ENCODE measurements at regions not wholly inside any gene's neighbourhood (a gene's known extent, or its start where the extent isn't known, plus 50 kb on each side); places are given as distances from the start of the nearest gene placed in this dataset.
A peak's percentile ranks its signal among the peaks of the same experiment; 100 is the strongest.

DNA sequence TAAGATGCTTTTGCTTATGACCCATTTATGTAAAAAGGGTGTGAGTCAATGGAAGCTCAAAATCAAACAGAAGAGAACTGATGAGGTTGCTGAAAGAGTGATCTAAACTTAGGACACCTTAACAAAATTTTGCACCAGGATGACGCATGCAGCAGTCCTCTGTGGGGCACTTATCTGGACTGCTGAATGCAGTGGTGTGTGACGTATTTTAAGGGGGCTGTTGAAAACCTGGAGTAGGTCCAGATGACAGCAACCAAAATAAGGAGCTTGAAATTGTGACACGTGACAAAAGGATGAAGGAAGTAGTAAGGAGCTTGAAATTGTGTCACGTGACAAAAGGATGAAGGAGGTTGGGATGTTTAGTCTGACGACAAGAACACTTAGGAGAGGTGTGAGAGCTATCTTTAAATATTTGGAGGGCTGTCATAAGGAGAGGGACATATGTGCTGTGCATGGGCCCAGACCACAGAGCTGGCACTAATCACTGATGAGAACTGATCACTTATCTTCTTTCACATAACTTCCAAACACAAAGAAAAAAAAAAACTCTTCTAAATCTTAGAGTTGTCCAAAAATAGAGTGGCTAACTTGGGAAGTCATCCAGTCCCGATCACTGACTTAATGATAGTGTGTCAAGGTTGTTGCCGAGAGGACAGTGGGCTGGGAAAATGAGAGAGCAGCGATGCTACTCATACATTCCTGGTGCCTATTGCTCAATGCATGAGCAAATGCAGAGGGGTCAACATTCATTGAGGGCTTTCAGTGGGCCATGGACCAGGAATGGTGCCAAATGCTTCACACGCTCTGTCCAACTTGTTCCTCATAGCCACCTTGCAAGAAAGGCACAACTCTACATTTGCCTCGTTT, 264.2 kb upstream of the ZFHX3 start:
- Histone ChIP-seq H3K4me1 (peaks cover 7% of the 10 kb centered on the region), H3K36me3 (no peaks in the 10 kb centered on the region), H3K4me3 (ENCODE audit: low read depth, low read length) (no peak overlapping the region), H3K27me3 (no peaks in the 10 kb centered on the region), H3K9me3 (no peaks in the 10 kb centered on the region)
- TF ChIP-seq, protein P1, sequence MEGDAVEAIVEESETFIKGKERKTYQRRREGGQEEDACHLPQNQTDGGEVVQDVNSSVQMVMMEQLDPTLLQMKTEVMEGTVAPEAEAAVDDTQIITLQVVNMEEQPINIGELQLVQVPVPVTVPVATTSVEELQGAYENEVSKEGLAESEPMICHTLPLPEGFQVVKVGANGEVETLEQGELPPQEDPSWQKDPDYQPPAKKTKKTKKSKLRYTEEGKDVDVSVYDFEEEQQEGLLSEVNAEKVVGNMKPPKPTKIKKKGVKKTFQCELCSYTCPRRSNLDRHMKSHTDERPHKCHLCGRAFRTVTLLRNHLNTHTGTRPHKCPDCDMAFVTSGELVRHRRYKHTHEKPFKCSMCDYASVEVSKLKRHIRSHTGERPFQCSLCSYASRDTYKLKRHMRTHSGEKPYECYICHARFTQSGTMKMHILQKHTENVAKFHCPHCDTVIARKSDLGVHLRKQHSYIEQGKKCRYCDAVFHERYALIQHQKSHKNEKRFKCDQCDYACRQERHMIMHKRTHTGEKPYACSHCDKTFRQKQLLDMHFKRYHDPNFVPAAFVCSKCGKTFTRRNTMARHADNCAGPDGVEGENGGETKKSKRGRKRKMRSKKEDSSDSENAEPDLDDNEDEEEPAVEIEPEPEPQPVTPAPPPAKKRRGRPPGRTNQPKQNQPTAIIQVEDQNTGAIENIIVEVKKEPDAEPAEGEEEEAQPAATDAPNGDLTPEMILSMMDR (IDR thresholded peaks at IDR 0.05; ENCODE audit: low read depth, low read length): no peak
- no peak for DNase-seq

DNA sequence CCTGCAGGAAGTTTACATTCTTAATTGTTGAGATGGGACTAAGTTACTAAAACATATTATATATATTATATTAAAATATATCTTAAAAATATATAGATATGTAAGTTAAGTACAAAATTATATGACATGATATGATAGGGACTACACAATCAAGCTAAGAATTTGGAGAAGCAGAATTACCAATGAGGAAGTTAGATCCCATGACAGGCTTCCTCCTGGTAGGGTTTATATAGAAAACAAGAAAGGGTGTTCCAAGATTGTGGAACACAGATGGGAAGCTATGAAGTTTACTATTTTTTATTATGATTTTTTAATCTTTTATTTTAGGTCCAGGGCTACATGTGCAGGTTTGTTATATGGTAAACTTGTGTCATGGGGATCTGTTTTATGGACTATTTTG, 260.8 kb upstream of the ZFHX3 start:
- Histone ChIP-seq H3K36me3 (no peaks in the 10 kb centered on the region), H3K9me3 (no peaks in the 10 kb centered on the region), H3K27me3 (no peaks in the 10 kb centered on the region), H3K4me1 (peaks cover 26% of the 10 kb centered on the region), H3K4me3 (ENCODE audit: low read depth, low read length) (no peak overlapping the region)
- TF ChIP-seq, protein P1 (IDR thresholded peaks at IDR 0.05; ENCODE audit: low read depth, low read length): no peak
- DNase-seq: no peak

DNA sequence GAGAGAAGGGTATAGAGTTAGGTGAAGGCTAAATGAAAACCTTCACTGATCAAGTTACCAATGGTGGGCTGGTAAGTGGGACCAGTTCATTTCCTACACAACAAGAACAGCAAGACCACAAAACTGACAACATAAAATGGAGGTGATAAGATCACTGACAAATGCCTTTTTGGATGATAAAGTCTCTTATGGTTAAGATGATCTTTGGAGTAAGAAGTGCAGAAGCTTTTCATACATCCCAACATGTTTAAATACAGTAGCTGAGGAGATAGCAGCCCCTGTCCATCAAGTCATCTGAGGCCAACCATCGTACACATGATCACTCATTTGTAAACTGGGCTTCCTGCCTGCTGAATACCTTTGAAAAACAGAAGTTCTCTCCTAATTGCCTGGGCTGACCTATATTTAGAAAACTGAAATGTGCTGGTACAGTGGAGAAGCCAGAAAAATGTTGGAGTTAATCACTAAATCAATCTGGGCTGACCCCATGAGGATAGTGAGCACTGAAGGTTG, 259.0 kb upstream of the ZFHX3 start:
- DNase-seq: no peak
- H3K9me3 ChIP-seq: no peaks in the 10 kb centered on the region
- H3K36me3 ChIP-seq: no peaks in the 10 kb centered on the region
- H3K27me3 ChIP-seq: no peaks in the 10 kb centered on the region
- H3K4me1 ChIP-seq: peaks cover 25% of the 10 kb centered on the region
- TF ChIP-seq, protein P1 (IDR thresholded peaks at IDR 0.05; ENCODE audit: low read depth, low read length): no peak
- H3K4me3 ChIP-seq (ENCODE audit: low read depth, low read length): no peak overlapping the region

DNA sequence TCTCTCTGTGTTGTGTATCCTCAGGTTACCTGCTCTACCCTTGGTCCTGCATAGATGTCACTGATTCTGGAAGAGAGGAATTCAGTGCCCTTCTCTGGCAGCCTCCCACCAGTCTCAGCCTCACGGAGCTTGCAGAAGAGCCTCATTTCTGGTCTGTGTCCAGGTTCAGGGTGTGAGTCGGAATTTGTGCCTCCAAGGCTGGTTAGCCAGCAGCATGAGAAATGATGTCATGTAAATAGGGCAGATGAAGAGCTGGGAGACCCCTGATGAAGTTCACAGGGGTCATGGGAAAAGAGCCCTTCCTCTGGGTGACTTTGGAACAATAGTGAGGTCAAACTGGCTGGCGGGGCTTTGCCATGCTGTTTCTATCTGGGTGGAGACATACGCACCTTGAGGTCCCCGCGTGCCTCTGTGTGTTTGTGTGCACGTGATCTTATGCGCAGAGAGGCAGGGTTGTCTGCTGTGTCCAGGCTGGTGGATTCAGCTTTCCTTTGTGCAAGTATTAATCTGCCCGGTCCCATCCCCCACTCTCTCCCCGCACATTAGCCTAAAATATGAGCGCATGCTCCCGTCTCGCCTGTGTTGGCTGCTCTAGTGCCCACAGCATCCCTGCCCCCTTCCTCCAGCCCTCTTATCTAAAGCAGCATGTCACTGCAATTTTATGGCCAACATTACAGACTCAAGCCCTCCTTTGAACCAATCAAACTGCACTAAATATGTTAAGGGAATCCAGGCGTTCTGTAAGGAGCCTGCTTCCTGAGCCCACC, 256.3 kb upstream of the ZFHX3 start:
- no peaks in the 10 kb centered on the region for H3K36me3 ChIP-seq
- peak overlapping the region; percentile 44 for H3K4me3 ChIP-seq (ENCODE audit: low read depth, low read length)
- peaks cover 28% of the 10 kb centered on the region for H3K4me1 ChIP-seq
- no peaks in the 10 kb centered on the region for H3K27me3 ChIP-seq
- H3K9me3 ChIP-seq: no peaks in the 10 kb centered on the region
- TF ChIP-seq, protein P1 (IDR thresholded peaks at IDR 0.05; ENCODE audit: low read depth, low read length): no peak
- DNase-seq: peak; percentile 92

DNA sequence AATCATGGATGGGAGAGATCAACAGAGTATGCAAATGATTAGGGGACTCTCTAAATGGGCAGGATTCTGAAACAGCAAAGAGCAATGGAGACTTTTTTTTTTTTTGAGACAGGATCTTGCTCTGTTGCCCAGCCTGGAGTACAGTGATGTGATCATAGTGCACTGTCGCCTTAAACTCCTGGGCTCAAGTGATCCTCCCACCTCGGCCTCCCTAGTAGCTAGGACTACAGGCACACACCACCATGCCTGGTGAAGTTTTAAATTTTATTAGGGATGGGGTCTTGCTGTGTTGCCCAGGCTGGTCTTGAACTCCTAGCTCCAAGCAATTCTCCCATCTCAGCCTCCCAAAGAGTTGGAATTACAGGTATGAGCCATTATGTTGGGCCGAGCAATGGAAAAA, 255.0 kb upstream of the ZFHX3 start:
- H3K9me3 ChIP-seq: no peaks in the 10 kb centered on the region
- DNase-seq: no peak
- TF ChIP-seq, protein P1 (IDR thresholded peaks at IDR 0.05; ENCODE audit: low read depth, low read length): no peak
- H3K4me3 ChIP-seq (ENCODE audit: low read depth, low read length): no peak overlapping the region
- no peaks in the 10 kb centered on the region for H3K27me3 ChIP-seq
- no peaks in the 10 kb centered on the region for H3K36me3 ChIP-seq
- H3K4me1 ChIP-seq: peaks cover 36% of the 10 kb centered on the region
